Glutamatergic neuron (in vitro differentiated cells): ENCODE measurements at regions not wholly inside any gene's neighbourhood (a gene's known extent, or its start where the extent isn't known, plus 50 kb on each side); places are given as distances from the start of the nearest gene placed in this dataset.

Experiments
- DNase-seq: peaks from one replicate; pipeline ENCODE4 v3.0.0; 2022
- H3K27ac Mint-ChIP-seq: one replicate; pipeline ENCODE4 v1.8.0; 2020; ENCODE audit warnings: mild to moderate bottlenecking, mixed read lengths, inconsistent platforms; ENCODE audit not compliant: unreplicated experiment
- H3K27me3 Mint-ChIP-seq: one replicate; pipeline ENCODE4 v1.8.0; 2020; ENCODE audit warnings: mild to moderate bottlenecking, moderate library complexity, mixed read lengths, inconsistent platforms; ENCODE audit not compliant: unreplicated experiment
- H3K36me3 Mint-ChIP-seq: one replicate; pipeline ENCODE4 v1.8.0; 2020; ENCODE audit warnings: mild to moderate bottlenecking, mixed read lengths, inconsistent platforms; ENCODE audit not compliant: unreplicated experiment
- H3K4me1 Mint-ChIP-seq: one replicate; pipeline ENCODE4 v1.8.0; 2020; ENCODE audit warnings: mild to moderate bottlenecking, low read depth, mixed read lengths, inconsistent platforms; ENCODE audit not compliant: unreplicated experiment
- H3K4me3 Mint-ChIP-seq: one replicate; pipeline ENCODE4 v1.8.0; 2020; ENCODE audit warnings: mild to moderate bottlenecking, mixed read lengths, inconsistent platforms; ENCODE audit not compliant: unreplicated experiment
- H3K9me3 Mint-ChIP-seq: one replicate; pipeline ENCODE4 v1.8.0; 2020; ENCODE audit warnings: mild to moderate bottlenecking, moderate library complexity, mixed read lengths, inconsistent platforms; ENCODE audit not compliant: unreplicated experiment
- TF ChIP-seq, protein P1 (sequence below): fragments of 200-600 bp; sonication (generic); IDR thresholded peaks from one replicate; pipeline ENCODE4 v1.5.0; 2021; ENCODE audit not compliant: partially characterized antibody, unreplicated experiment

DNA sequence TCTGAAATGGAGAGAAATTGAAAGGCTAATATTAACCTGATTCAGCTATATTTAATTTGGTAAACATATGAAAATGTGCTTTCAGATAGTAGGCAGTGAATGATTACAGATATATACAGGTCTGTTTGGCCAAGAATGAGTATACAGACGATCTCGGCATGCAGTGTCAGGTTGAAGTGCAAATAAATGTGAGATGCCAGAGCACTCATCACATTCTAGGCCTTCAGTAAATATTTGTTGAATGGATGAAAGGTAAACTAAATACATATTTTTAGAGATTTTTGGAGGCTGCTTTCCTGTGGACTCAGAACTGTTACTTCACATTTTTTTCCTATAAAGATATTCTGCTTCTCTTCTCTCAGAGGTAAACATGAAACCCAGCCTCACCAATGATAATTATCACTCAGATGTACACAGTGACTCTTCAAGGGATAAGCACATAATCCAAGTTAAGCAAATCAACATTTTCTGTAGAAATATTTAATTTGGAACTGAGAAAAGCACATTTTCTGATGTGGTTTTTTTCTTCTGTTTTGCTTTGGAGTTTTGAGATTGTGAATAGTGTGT lies 702.9 kb downstream of the BRINP3 start:
- peaks cover 2% of the 10 kb centered on the region for H3K4me1 Mint-ChIP-seq
- H3K4me3 Mint-ChIP-seq = no peak overlapping the region
- DNase-seq = no peak
- H3K9me3 Mint-ChIP-seq = no peaks in the 10 kb centered on the region
- H3K27ac Mint-ChIP-seq = no peak overlapping the region
- H3K27me3 Mint-ChIP-seq = no peaks in the 10 kb centered on the region
- TF ChIP-seq, protein P1, sequence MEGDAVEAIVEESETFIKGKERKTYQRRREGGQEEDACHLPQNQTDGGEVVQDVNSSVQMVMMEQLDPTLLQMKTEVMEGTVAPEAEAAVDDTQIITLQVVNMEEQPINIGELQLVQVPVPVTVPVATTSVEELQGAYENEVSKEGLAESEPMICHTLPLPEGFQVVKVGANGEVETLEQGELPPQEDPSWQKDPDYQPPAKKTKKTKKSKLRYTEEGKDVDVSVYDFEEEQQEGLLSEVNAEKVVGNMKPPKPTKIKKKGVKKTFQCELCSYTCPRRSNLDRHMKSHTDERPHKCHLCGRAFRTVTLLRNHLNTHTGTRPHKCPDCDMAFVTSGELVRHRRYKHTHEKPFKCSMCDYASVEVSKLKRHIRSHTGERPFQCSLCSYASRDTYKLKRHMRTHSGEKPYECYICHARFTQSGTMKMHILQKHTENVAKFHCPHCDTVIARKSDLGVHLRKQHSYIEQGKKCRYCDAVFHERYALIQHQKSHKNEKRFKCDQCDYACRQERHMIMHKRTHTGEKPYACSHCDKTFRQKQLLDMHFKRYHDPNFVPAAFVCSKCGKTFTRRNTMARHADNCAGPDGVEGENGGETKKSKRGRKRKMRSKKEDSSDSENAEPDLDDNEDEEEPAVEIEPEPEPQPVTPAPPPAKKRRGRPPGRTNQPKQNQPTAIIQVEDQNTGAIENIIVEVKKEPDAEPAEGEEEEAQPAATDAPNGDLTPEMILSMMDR = no peak
- no peaks in the 10 kb centered on the region for H3K36me3 Mint-ChIP-seq

DNA sequence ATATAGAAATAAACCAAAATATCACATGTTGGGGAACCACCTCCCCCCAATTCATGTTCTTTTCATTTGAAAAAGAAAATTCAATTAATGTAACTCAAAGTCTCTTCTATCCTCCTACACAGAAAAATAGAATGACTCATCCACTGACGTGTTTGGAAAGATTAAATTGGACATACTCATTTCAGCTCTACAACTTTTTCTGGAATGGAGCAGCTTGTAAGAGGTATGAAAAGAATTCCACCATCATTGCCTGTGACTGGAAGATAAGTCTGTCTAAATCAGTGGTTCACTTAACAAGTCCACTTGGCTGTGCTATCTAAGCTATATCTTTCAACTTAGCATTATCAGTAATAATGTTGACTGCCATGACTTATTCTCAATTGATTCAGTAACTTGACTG lies 702.3 kb downstream of the BRINP3 start:
- Mint-ChIP-seq H3K27me3 (no peaks in the 10 kb centered on the region), H3K27ac (no peak overlapping the region), H3K4me3 (no peak overlapping the region), H3K4me1 (peaks cover 2% of the 10 kb centered on the region), H3K9me3 (no peaks in the 10 kb centered on the region), H3K36me3 (no peaks in the 10 kb centered on the region)
- DNase-seq = no peak
- TF ChIP-seq, protein P1 = no peak

DNA sequence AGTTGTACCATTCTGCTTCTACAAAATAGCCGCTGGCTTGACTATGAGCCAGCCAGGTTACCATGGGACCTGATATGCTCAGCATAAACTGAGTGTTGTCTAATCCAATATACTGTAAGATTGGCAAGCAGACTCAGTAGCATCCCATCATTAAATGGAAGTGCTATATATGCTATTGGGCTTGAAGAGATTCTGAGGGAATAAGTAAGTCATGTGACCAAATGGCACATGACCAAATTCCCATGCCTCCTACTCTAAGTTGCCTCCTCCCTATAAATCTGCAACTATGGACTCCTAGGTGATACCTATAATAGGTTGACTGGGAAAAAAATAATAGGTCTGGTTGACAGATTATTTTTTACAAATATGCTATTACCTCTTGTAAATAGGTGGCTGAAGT lies 698.6 kb downstream of the BRINP3 start:
- no peaks in the 10 kb centered on the region for H3K27me3 Mint-ChIP-seq
- DNase-seq = no peak
- no peak overlapping the region for H3K4me3 Mint-ChIP-seq
- no peak overlapping the region for H3K27ac Mint-ChIP-seq
- no peaks in the 10 kb centered on the region for H3K36me3 Mint-ChIP-seq
- TF ChIP-seq, protein P1 = no peak
- no peaks in the 10 kb centered on the region for H3K9me3 Mint-ChIP-seq
- H3K4me1 Mint-ChIP-seq = peaks cover 14% of the 10 kb centered on the region

DNA sequence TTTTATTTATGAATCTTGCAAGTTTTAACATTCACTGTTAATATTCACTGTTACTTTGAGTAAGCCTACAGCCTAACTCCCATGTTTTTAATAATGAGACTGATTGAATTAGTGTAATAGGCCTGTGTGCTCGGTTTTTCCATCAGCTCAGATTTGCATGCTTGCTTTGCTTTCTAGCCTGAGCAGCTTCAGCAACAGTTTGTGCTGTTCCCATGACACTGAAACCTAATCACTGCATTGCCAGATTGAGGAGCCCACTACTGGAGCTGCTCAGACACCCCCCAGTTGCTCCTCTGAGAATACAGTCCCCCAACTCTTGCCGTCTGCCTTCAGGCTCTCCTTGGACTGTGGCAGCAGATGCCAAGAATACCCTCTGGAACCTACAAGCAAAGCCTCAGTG lies 695.4 kb downstream of the BRINP3 start:
- DNase-seq = peak; percentile 47
- H3K4me1 Mint-ChIP-seq = peaks cover 14% of the 10 kb centered on the region
- no peak overlapping the region for H3K4me3 Mint-ChIP-seq
- TF ChIP-seq, protein P1 = no peak
- no peaks in the 10 kb centered on the region for H3K9me3 Mint-ChIP-seq
- peak overlapping the region; percentile 38 for H3K27ac Mint-ChIP-seq
- H3K36me3 Mint-ChIP-seq = no peaks in the 10 kb centered on the region
- no peaks in the 10 kb centered on the region for H3K27me3 Mint-ChIP-seq

DNA sequence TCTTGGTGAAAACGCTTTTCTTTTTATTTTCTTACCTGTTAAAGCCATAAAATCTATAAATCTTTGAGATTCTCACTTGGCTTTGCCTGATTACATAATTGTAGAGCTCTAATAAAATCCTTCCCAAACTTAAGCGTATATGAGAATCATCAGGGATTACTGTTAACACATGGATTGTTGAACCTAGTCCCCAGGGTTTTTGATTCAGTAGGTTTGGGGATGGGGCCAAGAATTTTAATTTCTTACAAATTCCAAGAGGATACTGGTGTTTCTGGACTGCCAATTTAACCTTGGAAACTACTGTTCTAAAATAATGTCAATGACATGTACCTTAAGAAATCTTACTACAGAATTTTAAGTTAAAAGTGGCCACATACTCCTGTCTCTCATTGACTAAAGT lies 694.2 kb downstream of the BRINP3 start:
- no peak for DNase-seq
- Mint-ChIP-seq H3K9me3 (no peaks in the 10 kb centered on the region), H3K27me3 (no peaks in the 10 kb centered on the region), H3K27ac (no peak overlapping the region), H3K4me3 (no peak overlapping the region), H3K4me1 (peaks cover 14% of the 10 kb centered on the region), H3K36me3 (no peaks in the 10 kb centered on the region)
- TF ChIP-seq, protein P1 = no peak
